HG03045 (cell line): ENCODE measurements at regions not wholly inside any gene's neighbourhood (a gene's known extent, or its start where the extent isn't known, plus 50 kb on each side); places are given as distances from the start of the nearest gene placed in this dataset.

Experiments
- ATAC-seq: cut with Tn5 transposase; IDR thresholded peaks from one replicate; pipeline ENCODE4 v1.9.1; 2021; ENCODE audit warnings: mild to moderate bottlenecking, moderate library complexity; ENCODE audit not compliant: unreplicated experiment

DNA sequence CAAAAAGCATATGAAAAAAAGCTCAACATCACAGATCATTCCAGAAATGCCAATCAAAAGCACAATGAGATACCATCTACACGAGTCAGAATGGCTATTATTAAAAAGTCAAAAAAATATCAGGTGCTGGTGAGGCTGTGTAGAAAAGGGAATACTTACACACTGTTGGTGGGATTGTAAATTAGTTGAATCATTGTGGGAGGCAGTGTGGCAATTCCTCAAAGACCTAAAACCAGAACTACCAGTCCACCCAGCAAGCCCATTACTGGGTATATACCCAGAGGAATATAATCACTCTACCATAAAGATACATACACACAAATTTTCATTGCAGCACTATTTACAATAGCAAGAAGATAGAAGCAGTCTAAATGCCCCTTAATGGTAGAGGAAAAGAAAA, 529.9 kb downstream of the SLITRK1 start:
- no peak for ATAC-seq

DNA sequence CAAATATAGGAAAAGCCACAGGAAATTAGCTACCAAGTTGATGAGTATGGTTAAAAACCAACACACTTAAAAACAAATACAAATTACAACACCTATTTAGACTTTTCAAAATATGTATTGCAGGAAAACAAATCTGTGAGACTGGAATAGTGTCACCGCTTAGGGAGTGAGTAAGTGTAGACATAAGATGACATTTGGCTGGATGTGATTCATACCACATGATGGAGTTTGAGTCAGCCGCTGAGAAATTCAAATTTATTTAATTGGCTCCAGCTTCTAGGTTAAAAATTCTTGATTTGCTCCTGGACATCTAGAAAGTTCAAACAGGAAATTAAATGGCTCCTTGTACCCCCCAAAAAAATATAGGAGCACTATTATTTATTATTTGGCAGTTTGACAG, 531.7 kb downstream of the SLITRK1 start:
- ATAC-seq = no peak

DNA sequence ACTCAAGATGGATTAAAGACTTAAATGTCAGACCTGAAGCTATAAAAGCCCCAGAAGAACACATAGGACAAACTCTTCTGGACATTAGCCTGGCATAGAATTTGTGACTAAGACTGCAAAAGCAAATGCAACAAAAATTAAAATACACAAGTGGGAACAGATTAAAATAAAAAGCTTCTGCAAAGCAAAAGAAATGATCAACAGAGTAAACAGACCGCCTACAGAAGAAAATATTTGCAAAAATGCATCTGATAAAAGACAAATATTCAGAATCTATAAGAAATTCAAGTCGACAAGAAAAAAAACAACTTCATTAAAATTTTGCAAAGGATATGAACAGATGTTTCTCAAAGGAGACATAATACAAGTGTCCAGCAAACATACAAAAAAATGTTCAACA, 537.8 kb downstream of the SLITRK1 start:
- ATAC-seq = no peak

DNA sequence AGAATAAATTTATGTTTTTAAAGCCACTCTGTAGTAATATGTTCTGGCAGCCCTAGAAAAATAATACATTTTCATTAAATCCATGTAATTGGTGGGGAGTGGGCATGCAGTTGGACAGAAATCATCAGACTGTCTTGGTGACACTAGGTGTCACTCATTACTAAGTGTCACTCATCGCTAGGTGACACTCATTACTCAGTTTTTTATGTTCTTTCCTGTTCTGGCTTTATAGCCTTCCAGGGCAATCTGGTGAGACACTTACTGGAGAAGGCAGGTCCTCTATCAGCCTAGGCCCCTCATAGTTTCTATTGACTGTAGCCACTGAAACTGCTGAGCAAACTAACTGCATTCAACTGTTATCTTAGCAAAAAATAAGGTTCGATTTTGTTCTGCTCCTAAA, 542.1 kb downstream of the SLITRK1 start:
- ATAC-seq = no peak

DNA sequence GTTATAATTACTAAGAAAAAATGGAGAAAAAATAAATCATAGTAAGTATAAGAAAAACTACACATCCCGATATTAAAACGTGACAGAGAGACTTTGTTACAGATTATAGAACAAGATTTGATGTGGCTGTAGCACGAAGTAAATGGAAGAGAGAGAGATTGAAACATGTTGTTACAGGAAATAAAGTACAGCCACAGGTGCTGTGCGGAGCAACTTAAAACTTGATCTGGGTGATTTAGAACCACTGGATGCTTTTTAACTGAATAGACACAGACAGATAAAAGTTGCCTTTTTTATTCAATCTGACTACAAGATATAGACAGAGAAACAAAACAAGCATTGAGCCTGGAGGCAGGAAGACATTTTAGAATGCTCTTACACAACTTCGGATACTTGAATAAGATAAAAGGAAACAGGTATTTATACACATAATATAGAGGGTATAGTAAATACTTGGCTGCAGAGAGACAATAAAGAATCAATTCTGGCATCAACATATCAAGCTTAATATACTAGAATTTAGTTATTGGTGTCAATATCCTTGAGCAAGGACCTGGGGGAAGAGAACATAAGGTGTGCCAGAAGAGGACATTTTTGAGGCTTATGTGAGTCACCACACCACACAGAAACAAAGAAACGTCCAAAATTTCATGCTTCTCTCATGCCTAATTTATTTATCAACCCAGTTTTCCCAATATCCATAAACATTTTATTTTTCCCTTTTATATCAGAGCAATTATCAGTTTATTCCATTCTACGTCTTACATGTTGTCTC, 548.5 kb downstream of the SLITRK1 start:
- ATAC-seq = no peak

DNA sequence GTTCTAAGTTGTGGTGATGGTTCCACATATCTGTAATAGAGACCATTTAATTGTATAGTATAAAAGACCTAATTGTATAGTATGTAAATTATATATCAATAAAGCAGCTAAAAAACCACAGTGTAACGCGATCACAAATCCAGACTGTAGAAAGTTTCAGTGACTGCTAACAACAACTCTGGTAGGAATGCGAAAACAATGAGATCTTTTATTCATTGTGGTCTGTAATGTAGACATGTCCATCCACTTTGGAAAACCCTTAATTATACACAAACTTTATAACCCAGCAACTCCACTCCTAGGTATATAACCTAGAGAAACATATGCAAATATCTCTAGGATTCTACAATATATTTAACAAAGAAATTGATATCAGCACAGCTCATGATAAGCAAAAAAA, 549.5 kb downstream of the SLITRK1 start:
- no peak for ATAC-seq

DNA sequence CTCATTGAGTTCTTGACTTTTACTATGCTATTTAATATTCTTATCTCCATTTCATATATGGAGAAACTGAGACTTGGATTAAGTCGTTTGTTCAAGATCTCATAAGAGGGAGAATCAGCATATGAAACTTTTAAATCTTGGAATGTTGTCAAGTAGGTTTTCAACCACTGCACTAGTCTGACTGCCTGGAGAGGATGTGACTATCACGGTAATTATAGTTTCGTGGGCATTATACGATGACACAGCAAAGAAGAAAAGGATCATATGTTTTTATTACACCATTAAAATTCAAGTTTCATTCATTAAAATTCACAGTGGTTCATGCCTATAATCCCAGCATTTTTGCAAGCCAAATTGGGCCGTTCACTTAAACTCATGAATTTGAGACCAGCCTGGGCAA, 555.2 kb downstream of the SLITRK1 start:
- ATAC-seq = no peak

DNA sequence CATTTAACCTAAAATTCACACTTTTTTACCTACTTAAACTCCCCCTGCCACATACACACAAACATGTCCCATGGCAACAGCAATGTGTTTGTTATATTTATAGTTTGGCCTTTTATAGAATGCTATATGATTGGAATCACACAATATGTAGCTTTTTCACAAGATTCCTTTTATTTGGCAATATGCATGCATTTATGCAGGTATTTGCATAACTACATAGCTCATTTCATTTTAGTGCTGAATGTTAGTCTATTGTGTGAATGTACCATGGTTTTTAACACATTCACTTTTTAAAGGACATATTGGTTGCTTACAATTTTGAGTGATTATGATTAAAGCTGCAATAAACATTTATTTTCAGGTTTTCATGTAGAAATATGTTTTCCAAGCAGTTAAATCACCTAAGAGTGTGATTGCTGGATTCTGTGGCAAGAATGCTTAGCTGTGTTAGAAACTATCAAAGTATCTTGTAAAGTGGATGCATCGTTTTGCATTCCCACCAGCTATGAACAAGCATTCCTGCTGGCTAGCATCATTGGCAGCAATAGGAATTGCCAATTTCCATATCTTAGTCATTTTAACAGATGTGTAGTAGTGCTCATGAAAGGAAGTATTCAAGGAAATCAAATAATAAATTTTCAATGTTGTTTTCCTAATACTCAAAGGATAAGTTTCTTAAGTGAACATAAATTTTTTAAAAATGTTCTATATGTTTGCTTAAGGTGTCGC, 557.0 kb downstream of the SLITRK1 start:
- ATAC-seq = no peak

DNA sequence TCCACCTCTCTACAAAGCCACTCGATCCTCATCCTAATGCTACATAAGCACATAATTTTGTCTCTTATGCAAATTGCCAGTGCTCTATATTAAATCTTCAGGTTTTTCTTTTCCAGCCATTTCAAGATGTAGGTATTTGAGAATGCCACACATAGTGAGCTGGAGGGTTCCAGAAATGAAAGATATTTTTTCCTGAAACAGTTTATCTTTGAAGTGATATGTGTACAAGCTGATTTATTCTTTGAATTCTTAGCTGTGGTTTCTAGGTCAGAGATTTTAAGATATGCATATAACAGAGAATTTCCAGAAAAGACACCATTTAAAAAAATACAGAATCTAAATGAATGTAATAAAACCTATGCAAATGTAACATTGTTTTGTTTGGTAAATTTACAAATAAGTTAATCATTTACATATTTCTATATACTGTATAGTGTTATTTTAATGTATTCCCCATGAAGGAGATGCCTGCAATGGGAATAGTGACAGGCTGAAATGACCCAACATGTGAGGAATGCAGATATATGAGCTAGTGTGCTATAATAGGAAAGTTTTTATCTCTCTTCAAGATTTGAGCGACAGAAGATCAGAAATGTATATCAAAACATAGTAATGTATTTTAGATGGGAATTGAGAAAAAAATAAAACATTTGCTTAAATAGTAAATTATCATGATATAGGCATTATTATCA, 570.2 kb downstream of the SLITRK1 start:
- ATAC-seq = no peak

DNA sequence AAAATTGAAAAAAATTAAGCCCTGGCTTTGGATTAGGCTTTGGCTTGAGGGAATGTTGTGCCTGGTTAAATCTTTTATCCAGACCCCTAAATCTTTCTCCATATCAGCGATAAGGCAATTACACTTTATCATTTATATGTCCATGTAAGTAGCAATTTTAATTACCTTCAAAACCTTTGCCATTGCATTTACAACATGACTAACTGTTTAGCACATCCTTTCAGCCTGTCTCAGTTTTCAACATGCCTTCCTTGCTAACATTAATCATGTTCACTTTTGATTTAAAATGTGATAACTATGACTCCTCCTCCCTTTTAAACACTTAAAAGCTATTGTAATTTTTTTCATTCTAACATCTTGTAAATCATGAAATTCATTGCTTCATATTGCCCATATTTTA, 583.7 kb downstream of the SLITRK1 start:
- no peak for ATAC-seq

DNA sequence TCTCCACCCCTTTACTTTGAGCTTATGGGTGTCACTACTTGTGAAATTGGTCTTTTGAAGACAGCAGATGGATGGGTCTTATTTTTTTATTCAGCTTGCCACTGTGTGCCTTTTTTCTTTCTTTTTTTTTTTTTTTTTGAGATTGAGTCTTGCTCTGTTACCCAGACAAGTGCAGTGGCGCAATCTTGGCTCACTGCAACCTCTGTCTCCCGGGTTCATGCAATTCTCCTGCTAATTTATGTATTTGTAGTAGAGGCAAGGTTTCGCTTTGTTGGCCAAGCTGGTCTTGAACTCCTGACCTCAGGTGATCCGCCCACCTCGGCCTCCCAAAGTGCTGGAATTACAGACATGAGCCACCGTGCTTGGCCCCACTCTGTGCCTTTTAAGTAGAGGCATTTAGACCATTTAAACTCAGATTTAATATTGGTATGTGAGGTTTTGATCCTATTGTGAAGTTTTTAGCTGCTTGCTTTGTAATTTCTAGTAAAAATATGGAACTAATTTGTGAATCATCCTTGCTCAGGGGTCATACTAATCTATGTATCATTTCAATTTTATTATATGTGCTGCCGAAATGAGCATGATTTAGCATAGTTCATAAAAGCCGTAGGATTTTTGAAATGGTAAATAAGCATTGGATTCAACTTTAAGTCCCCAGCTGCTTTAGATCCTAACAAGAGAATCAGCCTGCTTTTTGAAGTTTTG, 584.5 kb downstream of the SLITRK1 start:
- no peak for ATAC-seq

DNA sequence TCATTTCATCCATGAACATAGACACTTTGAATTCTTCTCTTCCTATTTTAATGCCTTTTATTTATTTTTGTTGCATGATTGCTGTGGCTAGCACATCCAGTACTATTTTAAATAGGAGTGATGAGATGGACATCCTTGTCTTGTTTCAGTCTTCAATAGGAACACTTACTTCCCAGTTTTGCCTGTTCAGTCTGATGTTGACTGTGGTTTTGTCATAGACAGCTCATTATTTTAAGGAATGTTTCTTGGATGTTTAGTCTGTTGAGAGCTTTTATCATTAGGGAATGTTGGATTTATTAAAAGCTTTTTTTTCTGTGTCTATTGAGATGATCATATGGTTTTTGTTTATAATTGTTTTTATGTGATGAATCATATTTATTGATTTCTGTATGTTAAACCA, 586.6 kb downstream of the SLITRK1 start:
- ATAC-seq = no peak

DNA sequence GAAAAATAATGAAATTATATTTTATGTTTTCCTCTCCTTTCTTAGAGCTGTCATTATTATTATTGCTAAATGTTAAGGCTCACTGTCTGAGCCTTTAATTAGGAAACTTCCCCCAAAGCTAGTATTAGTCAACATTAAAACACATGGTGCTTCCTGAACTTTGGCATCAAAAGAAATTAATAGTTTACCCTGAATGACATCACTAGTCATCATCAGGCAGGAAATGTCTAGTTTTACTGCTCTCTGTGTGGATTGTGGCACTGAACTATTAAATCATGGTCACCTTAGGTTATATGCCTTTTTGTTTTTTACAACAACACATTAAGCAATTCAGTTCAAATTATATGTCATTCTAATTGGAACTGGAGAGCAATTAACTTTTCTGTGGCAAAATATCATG, 595.5 kb downstream of the SLITRK1 start:
- ATAC-seq = no peak

DNA sequence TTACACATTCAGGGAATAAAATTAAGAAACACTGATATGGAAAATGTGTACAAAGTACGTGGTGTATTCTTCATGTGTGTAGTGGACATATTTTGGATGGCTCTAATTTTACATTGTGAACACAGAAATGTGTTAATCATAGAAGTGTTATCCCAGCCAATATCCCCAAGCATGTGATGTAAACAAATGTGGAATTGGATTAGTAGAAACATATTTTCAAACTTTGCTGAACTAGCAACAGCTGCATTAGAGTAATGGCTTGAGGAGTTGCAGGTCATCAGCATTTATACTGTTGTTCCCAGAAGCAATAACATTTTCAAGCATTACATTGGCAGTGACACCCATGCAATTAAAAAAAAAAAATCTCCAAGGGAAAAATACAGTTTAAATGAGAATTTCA, 600.6 kb downstream of the SLITRK1 start:
- no peak for ATAC-seq

DNA sequence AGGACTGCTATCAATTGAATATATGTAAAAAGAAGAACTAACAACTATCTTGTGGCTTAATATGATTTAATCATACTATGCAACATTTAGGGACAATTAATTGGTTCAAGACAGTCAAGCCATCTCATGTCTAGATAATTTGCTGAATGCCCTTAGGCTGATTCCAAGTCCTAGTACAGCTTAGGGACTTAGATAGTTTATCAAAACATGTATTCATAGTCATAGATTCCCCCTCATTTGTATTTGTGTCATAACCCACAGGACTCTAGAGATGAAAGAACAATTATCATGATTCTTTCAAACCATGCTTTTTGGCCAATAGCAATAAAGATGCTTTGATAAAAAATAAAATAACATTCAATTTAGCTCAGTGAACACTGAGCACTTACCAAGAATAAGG, 607.6 kb downstream of the SLITRK1 start:
- ATAC-seq = no peak

DNA sequence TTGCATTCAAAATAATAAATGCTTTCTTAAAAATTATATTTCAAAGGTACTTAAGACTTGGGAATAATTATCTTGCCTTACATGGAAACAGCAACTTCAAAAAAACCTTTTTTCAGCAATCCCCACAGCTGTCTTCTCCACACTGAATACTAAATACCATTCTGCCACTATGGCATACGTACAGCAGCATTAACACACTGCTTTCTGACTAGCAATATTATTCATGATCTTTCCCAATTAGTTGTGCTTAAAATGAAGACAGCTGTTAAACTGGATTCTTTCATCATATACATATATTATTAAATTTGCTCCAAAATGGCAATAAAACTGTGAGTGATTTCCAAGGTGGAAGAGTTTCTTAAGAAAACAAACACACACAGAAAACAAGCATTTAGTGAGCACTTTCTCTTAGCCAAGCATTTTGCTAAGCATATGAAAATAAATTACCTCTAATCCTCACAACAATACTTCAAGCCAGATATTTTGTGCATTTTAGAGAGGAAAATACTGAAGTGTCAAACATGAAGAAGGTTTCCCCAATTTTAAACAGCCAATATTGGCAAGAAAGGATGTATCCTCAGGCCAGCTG, 609.5 kb downstream of the SLITRK1 start:
- ATAC-seq = no peak

DNA sequence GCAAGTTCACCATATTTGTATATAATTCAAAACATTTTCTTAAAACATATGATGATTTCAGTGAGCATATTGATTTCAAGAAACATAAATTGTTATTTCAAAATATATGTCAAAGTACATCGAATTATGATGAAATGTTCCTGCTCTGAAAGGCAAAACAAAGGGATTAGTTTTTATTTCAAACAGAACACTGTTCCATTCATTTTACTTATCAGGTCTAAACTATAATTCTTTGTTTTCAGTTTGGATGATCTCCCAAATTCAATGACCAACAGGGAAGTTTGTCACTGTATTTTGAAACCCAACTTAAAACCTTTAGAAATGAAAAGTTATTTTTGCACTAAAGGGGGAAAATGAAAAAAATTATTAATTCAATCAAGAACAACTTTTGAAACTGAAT, 610.2 kb downstream of the SLITRK1 start:
- ATAC-seq = no peak

DNA sequence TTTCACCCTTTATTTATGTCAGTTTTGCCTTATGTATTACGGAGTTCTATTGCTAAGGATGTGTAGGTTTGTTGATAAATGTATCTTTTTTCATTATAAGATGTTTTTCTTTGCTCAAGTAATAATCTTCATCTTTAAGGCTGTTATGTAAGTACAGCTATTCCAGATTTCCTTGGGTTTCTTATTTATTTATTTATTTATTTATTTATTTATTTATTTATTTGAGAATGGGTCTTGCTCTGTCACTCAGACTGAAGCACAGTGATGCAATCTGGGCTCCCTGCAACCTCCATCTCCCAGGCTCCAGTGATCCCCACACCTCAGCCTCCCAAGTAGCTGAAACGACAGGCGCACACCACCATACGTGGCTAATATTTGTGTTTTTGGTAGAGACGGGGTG, 617.0 kb downstream of the SLITRK1 start:
- no peak for ATAC-seq

DNA sequence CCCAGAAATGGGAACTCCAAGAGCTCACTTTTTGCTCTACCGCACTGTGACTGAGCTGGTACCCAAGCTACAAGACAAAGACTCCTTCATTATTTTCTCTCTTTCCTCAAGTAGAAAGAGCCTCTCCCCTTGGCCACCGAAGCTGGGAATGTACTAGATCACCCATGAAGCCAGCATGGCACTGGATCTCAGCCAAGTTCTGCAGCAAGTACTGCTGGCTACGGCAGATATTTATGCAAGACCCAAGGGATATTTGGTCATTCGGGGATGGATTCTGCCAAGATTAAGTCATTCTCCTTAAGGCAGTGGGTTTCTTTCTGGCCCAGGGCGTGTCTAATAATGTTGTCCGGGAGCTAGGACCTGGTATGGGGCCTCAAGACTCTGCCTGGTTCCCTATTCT, 633.5 kb downstream of the SLITRK1 start:
- ATAC-seq = no peak

DNA sequence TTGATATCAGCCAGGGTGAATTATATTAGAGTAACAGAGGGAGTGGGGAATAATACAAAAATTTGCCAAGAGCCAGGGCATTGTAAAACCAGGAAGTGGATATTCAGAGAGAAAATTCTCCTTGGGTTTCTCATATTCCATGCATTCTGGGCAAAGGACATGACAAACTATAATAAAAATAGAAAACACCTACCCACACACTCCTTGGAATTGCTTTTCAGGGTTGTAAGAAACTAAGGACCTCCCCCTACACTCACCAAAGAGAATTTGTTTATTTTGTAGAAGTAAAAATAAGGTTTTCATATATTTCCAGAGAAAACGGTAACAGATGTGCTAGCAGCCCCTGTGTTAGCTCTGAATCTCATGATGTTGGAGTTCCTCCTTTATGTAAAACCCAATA, 649.6 kb downstream of the SLITRK1 start:
- ATAC-seq = no peak
